PC-3 (cell line): ENCODE measurements at regions not wholly inside any gene's neighbourhood (a gene's known extent, or its start where the extent isn't known, plus 50 kb on each side); places are given as distances from the start of the nearest gene placed in this dataset.

ENCODE experiments used
- ATAC-seq: fragments of 200-7000 bp; cut with Tn5 transposase; 2 replicates; pipeline ENCODE4 v1.9.1; 2020; ENCODE audit warnings: mild to moderate bottlenecking, moderate library complexity
- BruUV-seq: library from RNA; stranded (reverse); fragments of 400-500 nt; replicated peaks from 2 replicates; lab custom pipeline; 2021; lab: Mats Ljungman, UMichigan
- CTCF ChIA-PET: fragments of 300-600 bp; sonication (Branson Sonifier 250); formaldehyde crosslinking; loops from one replicate; lab custom pipeline; 2022; ENCODE audit warnings: antibody characterized with exemption; lab: Charles Lee
- POLR2A ChIA-PET: fragments of 300-600 bp; sonication (Branson Sonifier 250); formaldehyde crosslinking; loops from one replicate; lab custom pipeline; 2022; ENCODE audit warnings: antibody characterized with exemption; ENCODE audit not compliant: unreplicated experiment; lab: Charles Lee
- DNase-seq: peaks from one replicate; pipeline ENCODE4 v3.0.0-alpha.2; 2015
- H2AFZ ChIP-seq: fragments of 300-600 bp; sonication (generic); 2 replicates; pipeline ENCODE4 v1.6.0; 2016; ENCODE audit warnings: antibody characterized with exemption, low read length
- H3F3A ChIP-seq: fragments of 300-600 bp; sonication (generic); one replicate; pipeline ENCODE4 v1.6.0; 2017; ENCODE audit warnings: antibody characterized with exemption, low read length, control low read depth, mild to moderate bottlenecking; ENCODE audit not compliant: unreplicated experiment
- H3K27ac ChIP-seq: fragments of 300-600 bp; sonication (generic); 2 replicates; pipeline ENCODE4 v1.5.1; 2016; ENCODE audit warnings: mild to moderate bottlenecking, low read length
- H3K27me3 ChIP-seq: fragments of 300-600 bp; sonication (generic); 2 replicates; pipeline ENCODE4 v1.6.1; 2016; ENCODE audit warnings: low read length, mixed read lengths
- H3K36me3 ChIP-seq: fragments of 300-600 bp; sonication (generic); 2 replicates; pipeline ENCODE4 v1.6.1; 2016; ENCODE audit warnings: low read depth, mixed run types, low read length, mixed read lengths
- H3K4me1 ChIP-seq: fragments of 300-600 bp; sonication (generic); 2 replicates; pipeline ENCODE4 v1.5.1; 2016; ENCODE audit warnings: low read length; ENCODE audit not compliant: insufficient read depth
- H3K4me2 ChIP-seq: fragments of 300-600 bp; sonication (generic); 2 replicates; pipeline ENCODE4 v1.6.0; 2016; ENCODE audit warnings: low read length
- H3K4me3 ChIP-seq: fragments of 300-600 bp; sonication (generic); 2 replicates; pipeline ENCODE4 v1.5.1; 2016; ENCODE audit warnings: mild to moderate bottlenecking, low read length, mixed read lengths
- H3K79me2 ChIP-seq: fragments of 300-600 bp; sonication (generic); 2 replicates; pipeline ENCODE4 v1.6.1; 2017; ENCODE audit warnings: low read length, mixed read lengths
- H3K9ac ChIP-seq: fragments of 300-600 bp; sonication (generic); 2 replicates; pipeline ENCODE4 v1.6.0; 2016; ENCODE audit warnings: mild to moderate bottlenecking, low read length
- H3K9me2 ChIP-seq: fragments of 300-600 bp; sonication (generic); replicated peaks from 2 replicates; pipeline ENCODE4 v1.6.1; 2016; ENCODE audit warnings: mixed run types, low read length, mixed read lengths
- H3K9me3 ChIP-seq: fragments of 300-600 bp; sonication (generic); 2 replicates; pipeline ENCODE4 v1.6.1; 2016; ENCODE audit warnings: low read length, mixed read lengths
- H4K20me1 ChIP-seq: fragments of 300-600 bp; sonication (generic); 2 replicates; pipeline ENCODE4 v1.6.1; 2016; ENCODE audit warnings: low read length, mixed read lengths
- CTCF ChIP-seq: fragments of 300-600 bp; sonication (generic); conservative IDR thresholded peaks from 2 replicates; pipeline ENCODE4 v1.5.1; 2017; ENCODE audit warnings: antibody characterized with exemption, low read depth, mild to moderate bottlenecking, low read length
- EZH2 ChIP-seq: fragments of 300-600 bp; sonication (generic); IDR thresholded peaks from one replicate; pipeline ENCODE4 v1.6.1; 2017; ENCODE audit warnings: antibody characterized with exemption, mild to moderate bottlenecking, low read length; ENCODE audit not compliant: unreplicated experiment
- EZH2phosphoT487 ChIP-seq: fragments of 300-600 bp; sonication (generic); IDR thresholded peaks from 2 replicates; pipeline ENCODE4 v1.6.1; 2018; ENCODE audit warnings: mild to moderate bottlenecking, antibody characterized with exemption, low read length, borderline replicate concordance
- intact Hi-C: fragments of 100-400 bp; cut with micrococcal nuclease; formaldehyde crosslinking; loops from 2 replicates; pipeline ENCODE4 v1.9.0; 2023

DNA sequence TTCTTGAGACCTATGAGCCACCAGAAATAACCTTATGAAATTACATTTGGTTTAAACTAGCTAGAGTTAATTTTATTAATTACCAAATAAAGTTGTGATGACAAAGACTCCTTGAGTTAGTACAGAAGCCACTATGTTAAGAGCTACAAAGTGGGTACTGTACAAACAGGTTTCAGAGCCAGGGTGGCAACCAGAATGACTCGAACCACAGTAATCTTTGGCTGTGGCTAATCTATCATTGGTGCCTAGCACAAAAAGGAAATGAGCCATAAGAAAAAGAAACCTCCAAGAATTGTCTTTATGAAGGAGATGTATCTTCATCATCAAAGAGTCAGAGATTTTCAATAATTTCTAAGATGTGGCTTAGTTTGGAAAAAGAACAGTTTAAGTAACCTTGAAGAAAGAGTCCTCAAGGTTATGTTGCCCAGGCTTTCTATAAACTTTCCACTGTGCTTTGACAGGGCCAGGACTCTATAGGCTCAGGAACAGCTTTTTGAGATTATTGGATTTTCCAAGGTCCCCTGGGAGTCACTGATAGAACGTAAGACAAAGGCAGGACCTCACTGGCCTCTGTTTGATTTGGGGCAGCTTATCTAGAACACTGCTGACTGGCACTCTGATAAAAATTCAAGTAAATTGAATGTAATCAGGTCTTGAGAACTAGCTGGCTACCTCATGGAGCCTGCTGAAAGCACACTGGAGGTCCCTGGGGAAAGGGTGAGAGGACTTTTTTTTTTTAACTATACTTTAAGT is 777.7 kb downstream of the STIM2 start:
- Histone ChIP-seq H3F3A (no peaks in the 10 kb centered on the region), H3K27ac (no peak overlapping the region), H3K4me2 (no peak overlapping the region), H4K20me1 (no peaks in the 10 kb centered on the region), H3K36me3 (no peaks in the 10 kb centered on the region), H3K9me3 (no peaks in the 10 kb centered on the region), H3K27me3 (no peaks in the 10 kb centered on the region), H3K4me1 (no peaks in the 10 kb centered on the region), H3K9ac (no peak overlapping the region), H2AFZ (no peak overlapping the region), H3K9me2 (no peaks in the 10 kb centered on the region), H3K4me3 (no peak overlapping the region), H3K79me2 (no peaks in the 10 kb centered on the region)
- DNase-seq (peak; percentile 37), ATAC-seq (no peak)
- intact Hi-C loops = no loop called here
- CTCF ChIA-PET = no interaction called here
- POLR2A ChIA-PET = no interaction called here
- TF ChIP-seq EZH2phosphoT487 = no peak
- BruUV-seq = no TSS peak

- no TSS peak for BruUV-seq
- CTCF ChIA-PET = no interaction called here
- no peaks in the 10 kb centered on the region for H3K4me1 ChIP-seq
- H3K36me3 ChIP-seq = no peaks in the 10 kb centered on the region
- DNase-seq = no peak
- H3K27ac ChIP-seq = no peak overlapping the region
- H3K9me2 ChIP-seq = no peaks in the 10 kb centered on the region
- POLR2A ChIA-PET = no interaction called here
- H3F3A ChIP-seq = no peaks in the 10 kb centered on the region
- no peaks in the 10 kb centered on the region for H3K27me3 ChIP-seq
- no peak overlapping the region for H3K4me2 ChIP-seq
- H3K9ac ChIP-seq = no peak overlapping the region
- no peak for ATAC-seq
- H3K79me2 ChIP-seq = no peaks in the 10 kb centered on the region
- TF ChIP-seq EZH2phosphoT487 = no peak
- no peak for TF ChIP-seq EZH2
- no peak for TF ChIP-seq CTCF
- intact Hi-C loops = no loop called here
- no peak overlapping the region for H2AFZ ChIP-seq
- no peaks in the 10 kb centered on the region for H4K20me1 ChIP-seq
- no peaks in the 10 kb centered on the region for H3K9me3 ChIP-seq
- no peak overlapping the region for H3K4me3 ChIP-seq
These were observed 782.5 kb downstream of the STIM2 start for GRCh38 chr4:27643101-27643500.

DNA sequence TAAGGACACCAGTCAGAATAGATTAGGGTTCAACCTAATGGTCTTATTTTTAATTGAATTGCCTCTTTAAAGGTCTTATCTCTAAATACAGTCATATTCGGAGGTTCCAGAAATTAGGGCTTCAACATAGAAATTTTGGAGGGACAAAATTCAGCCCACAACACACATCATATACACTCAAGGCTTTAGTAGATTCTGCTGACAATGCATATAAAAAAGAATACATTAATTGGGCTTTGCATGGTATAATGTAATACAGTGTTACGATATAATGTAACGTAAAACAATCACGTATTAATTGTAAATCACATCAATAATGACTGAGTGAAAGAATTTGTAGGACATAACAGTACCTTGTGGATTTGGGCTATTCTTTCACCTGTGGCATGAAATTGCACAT is 787.8 kb downstream of the STIM2 start:
- H3K27ac ChIP-seq = no peak overlapping the region
- TF ChIP-seq EZH2 = no peak
- no peak for TF ChIP-seq CTCF
- no peak for TF ChIP-seq EZH2phosphoT487
- ChIA-PET POLR2A (no interaction called here), CTCF (no interaction called here)
- intact Hi-C loops = no loop called here
- no peaks in the 10 kb centered on the region for H3K9me2 ChIP-seq
- H3F3A ChIP-seq = no peaks in the 10 kb centered on the region
- ATAC-seq (no peak), DNase-seq (no peak)
- no peak overlapping the region for H3K9ac ChIP-seq
- no peaks in the 10 kb centered on the region for H3K79me2 ChIP-seq
- no peaks in the 10 kb centered on the region for H4K20me1 ChIP-seq
- 0 out of 2 replicates have a peak, but pooled peaks cover 3% of the 10 kb centered on the region for H3K27me3 ChIP-seq
- H3K4me3 ChIP-seq = no peak overlapping the region
- no peaks in the 10 kb centered on the region for H3K4me1 ChIP-seq
- no TSS peak for BruUV-seq
- no peaks in the 10 kb centered on the region for H3K9me3 ChIP-seq
- no peak overlapping the region for H3K4me2 ChIP-seq
- H3K36me3 ChIP-seq = no peaks in the 10 kb centered on the region
- no peak overlapping the region for H2AFZ ChIP-seq
